GM23338 (cell line): ENCODE measurements at regions not wholly inside any gene's neighbourhood (a gene's known extent, or its start where the extent isn't known, plus 50 kb on each side); places are given as distances from the start of the nearest gene placed in this dataset.
A peak's percentile ranks its signal among the peaks of the same experiment; 100 is the strongest.
"Not testable (repeated sequence)": the region's sequence is repeated elsewhere in the genome, so short reads cannot be mapped to it uniquely, and the experiment has no call there.

Experiments
- ATAC-seq: fragments of 200-7000 bp; cut with Tn5 transposase; 3 replicates; pipeline ENCODE4 v1.9.1; 2020
- DNase-seq: peaks from one replicate; pipeline ENCODE4 v3.0.0-alpha.2; 2015; ENCODE audit warnings: low spot score
- H2AFZ ChIP-seq: fragments of 200-600 bp; sonication (generic); 2 replicates; pipeline ENCODE4 v1.8.0; 2016; ENCODE audit warnings: antibody characterized with exemption, mild to moderate bottlenecking, moderate library complexity
- H3F3A ChIP-seq: fragments of 200-600 bp; sonication (generic); replicated peaks from 2 replicates; pipeline ENCODE4 v1.8.0; 2017; ENCODE audit warnings: antibody characterized with exemption, mixed run types, low read depth
- H3K27ac ChIP-seq: fragments of 200-600 bp; sonication (generic); 2 replicates; pipeline ENCODE4 v1.6.1; 2016; ENCODE audit warnings: low read depth
- H3K27me3 ChIP-seq: fragments of 200-600 bp; sonication (generic); 2 replicates; pipeline ENCODE4 v1.8.0; 2016; ENCODE audit warnings: mild to moderate bottlenecking, mixed run types, moderate library complexity; ENCODE audit not compliant: insufficient read depth
- H3K36me3 ChIP-seq: fragments of 200-600 bp; sonication (generic); 2 replicates; pipeline ENCODE4 v1.8.0; 2016; ENCODE audit warnings: mild to moderate bottlenecking; ENCODE audit not compliant: insufficient read depth
- H3K4me1 ChIP-seq: fragments of 200-600 bp; sonication (generic); 2 replicates; pipeline ENCODE4 v1.8.0; 2016; ENCODE audit warnings: mild to moderate bottlenecking, moderate library complexity; ENCODE audit not compliant: insufficient read depth
- H3K4me2 ChIP-seq: fragments of 200-600 bp; sonication (generic); 2 replicates; pipeline ENCODE4 v1.7.1; 2017; ENCODE audit warnings: mixed run types
- H3K4me3 ChIP-seq: fragments of 200-600 bp; sonication (generic); 2 replicates; pipeline ENCODE4 v1.6.1; 2016; ENCODE audit warnings: mixed run types
- H3K79me2 ChIP-seq: fragments of 200-600 bp; sonication (generic); replicated peaks from 2 replicates; pipeline ENCODE4 v1.8.0; 2017; ENCODE audit warnings: mild to moderate bottlenecking; ENCODE audit not compliant: insufficient read depth
- H3K9me2 ChIP-seq: fragments of 200-600 bp; sonication (generic); 2 replicates; pipeline ENCODE4 v1.8.0; 2017; ENCODE audit not compliant: insufficient read depth
- H4K20me1 ChIP-seq: fragments of 200-600 bp; sonication (generic); replicated peaks from 2 replicates; pipeline ENCODE4 v1.8.0; 2017; ENCODE audit warnings: mild to moderate bottlenecking; ENCODE audit not compliant: insufficient read depth
- H3K27ac Mint-ChIP-seq: 2 replicates; pipeline ENCODE4 v1.8.0; 2020; ENCODE audit warnings: inconsistent platforms, mild to moderate bottlenecking, moderate library complexity, mixed read lengths
- H3K27me3 Mint-ChIP-seq: 3 replicates; pipeline ENCODE4 v1.8.0; 2022; ENCODE audit warnings: low read depth, mild to moderate bottlenecking, moderate library complexity, mixed read lengths, inconsistent platforms; ENCODE audit not compliant: insufficient read depth, poor library complexity
- H3K36me3 Mint-ChIP-seq: 3 replicates; pipeline ENCODE4 v1.8.0; 2021; ENCODE audit warnings: low read depth, mild to moderate bottlenecking, inconsistent platforms, moderate library complexity, mixed read lengths
- H3K4me1 Mint-ChIP-seq: 3 replicates; pipeline ENCODE4 v1.8.0; 2020; ENCODE audit warnings: mild to moderate bottlenecking, inconsistent platforms, mixed read lengths
- H3K4me3 Mint-ChIP-seq: 3 replicates; pipeline ENCODE4 v1.8.0; 2021; ENCODE audit warnings: moderate library complexity, mild to moderate bottlenecking, inconsistent platforms, mixed read lengths
- H3K9me3 Mint-ChIP-seq: 3 replicates; pipeline ENCODE4 v1.8.0; 2020; ENCODE audit warnings: moderate library complexity, mild to moderate bottlenecking, inconsistent platforms, mixed read lengths
- CTCF ChIP-seq, 2 experiments: fragments of 200-600 bp in 1 of 2; sonication (generic) in 1 of 2; conservative IDR thresholded peaks; 2 replicates each; pipeline versions ENCODE4 v1.5.1 to v1.6.1; 2016 to 2017; ENCODE audit warnings: antibody characterized with exemption in 2 of 2, low read depth in 2 of 2, mild to moderate bottlenecking in 2 of 2, moderate library complexity in 1 of 2
- ETS1 ChIP-seq: IDR thresholded peaks from 2 replicates; pipeline ENCODE4 v1.6.1; 2016; ENCODE audit warnings: antibody characterized with exemption
- EZH2 ChIP-seq: fragments of 200-600 bp; sonication (generic); IDR thresholded peaks from one replicate; pipeline ENCODE4 v1.8.0; 2017; ENCODE audit warnings: antibody characterized with exemption, mild to moderate bottlenecking, low read depth; ENCODE audit not compliant: unreplicated experiment
- EZH2phosphoT487 ChIP-seq: fragments of 200-600 bp; sonication (generic); IDR thresholded peaks from one replicate; pipeline ENCODE4 v1.8.1; 2018; ENCODE audit warnings: antibody characterized with exemption; ENCODE audit not compliant: unreplicated experiment
- JUNB ChIP-seq: IDR thresholded peaks from one replicate; pipeline ENCODE4 v1.6.1; 2016; ENCODE audit warnings: antibody characterized with exemption; ENCODE audit not compliant: unreplicated experiment
- NANOG ChIP-seq: IDR thresholded peaks from 2 replicates; pipeline ENCODE4 v1.6.1; 2016; ENCODE audit warnings: antibody characterized with exemption, borderline replicate concordance
- REST ChIP-seq: IDR thresholded peaks from one replicate; pipeline ENCODE4 v1.6.1; 2018; ENCODE audit warnings: antibody characterized with exemption; ENCODE audit not compliant: unreplicated experiment
- STAT1 ChIP-seq: IDR thresholded peaks from one replicate; pipeline ENCODE4 v1.6.1; 2016; ENCODE audit warnings: antibody characterized with exemption; ENCODE audit not compliant: unreplicated experiment
- ZNF114 ChIP-seq: fragments of 250-450 bp; sonication (Bioruptor Pico); IDR thresholded peaks from 2 replicates; pipeline ENCODE4 v1.5.0; 2020; ENCODE audit warnings: mild to moderate bottlenecking, moderate library complexity
- ZNF331 ChIP-seq: fragments of 250-450 bp; sonication (Bioruptor Pico); IDR thresholded peaks from 2 replicates; pipeline ENCODE4 v1.5.0; 2020; ENCODE audit warnings: low read depth, mild to moderate bottlenecking, moderate library complexity

GRCh38 chr2:16025211-16025875 lies 85.0 kb downstream of the MYCN start:
- Histone ChIP-seq H3K79me2 (no peaks in the 10 kb centered on the region), H3F3A (peaks cover 6% of the 10 kb centered on the region; the same call in 1 of the 2 replicates), H4K20me1 (no peaks in the 10 kb centered on the region), H2AFZ (peak overlapping the region; percentile 83), H3K27ac (no peak overlapping the region), H3K36me3 (no peaks in the 10 kb centered on the region), H3K27me3 (no peaks in the 10 kb centered on the region), H3K4me3 (no peak overlapping the region), H3K9me2 (no peaks in the 10 kb centered on the region), H3K4me2 (no peak overlapping the region), H3K4me1 (peaks cover 43% of the 10 kb centered on the region)
- H3K27me3 Mint-ChIP-seq: peaks cover 2% of the 10 kb centered on the region
- no peak for DNase-seq
- TF ChIP-seq JUNB: no peak
- TF ChIP-seq CTCF (conservative IDR thresholded peaks at IDR 0.05; ENCODE audit: low read depth in 2 of 2): no peak
- TF ChIP-seq REST: no peak
- no peak for TF ChIP-seq EZH2
- TF ChIP-seq EZH2phosphoT487: no peak
- TF ChIP-seq NANOG: no peak
- no peak for TF ChIP-seq ZNF331
- no peak for TF ChIP-seq STAT1
- no peak for TF ChIP-seq ETS1
- TF ChIP-seq ZNF114 (CRISPR knock-in tag): no peak
- H3K27ac Mint-ChIP-seq: no peak overlapping the region
- ATAC-seq: no peak
- H3K4me3 Mint-ChIP-seq: no peak overlapping the region; the same call in 2 of the 3 replicates
- no peaks in the 10 kb centered on the region; the same call in 2 of the 3 replicates for H3K36me3 Mint-ChIP-seq
- peaks cover 44% of the 10 kb centered on the region for H3K4me1 Mint-ChIP-seq
- peaks cover 3% of the 10 kb centered on the region; the same call in 1 of the 3 replicates for H3K9me3 Mint-ChIP-seq

- not testable (repeated sequence) for H3K9me2 ChIP-seq, H3K36me3 ChIP-seq, H3K4me3 ChIP-seq, H3K4me2 ChIP-seq, H3K9me3 Mint-ChIP-seq, H3K27me3 ChIP-seq, H3K4me3 Mint-ChIP-seq, H3K27ac Mint-ChIP-seq, H3F3A ChIP-seq, ATAC-seq, H3K36me3 Mint-ChIP-seq, DNase-seq, H3K79me2 ChIP-seq, H3K27me3 Mint-ChIP-seq, H2AFZ ChIP-seq, H4K20me1 ChIP-seq, H3K27ac ChIP-seq
- H3K4me1 Mint-ChIP-seq: peaks cover 46% of the 10 kb centered on the region
- peaks cover 43% of the 10 kb centered on the region for H3K4me1 ChIP-seq
Observed at GRCh38 chr2:16024628-16025027, 84.3 kb downstream of the MYCN start.
